HG02938 (cell line): ENCODE measurements at regions not wholly inside any gene's neighbourhood (a gene's known extent, or its start where the extent isn't known, plus 50 kb on each side); places are given as distances from the start of the nearest gene placed in this dataset.
"Not testable (repeated sequence)": the region's sequence is repeated elsewhere in the genome, so short reads cannot be mapped to it uniquely, and the experiment has no call there.

Experiments used
- ATAC-seq: cut with Tn5 transposase; IDR thresholded peaks from one replicate; pipeline ENCODE4 v1.9.1; 2021; ENCODE audit warnings: mild to moderate bottlenecking, moderate library complexity; ENCODE audit not compliant: unreplicated experiment

GRCh38 chrY:7682386-7682785 is 770.8 kb upstream of the AMELY start:
- no peak for ATAC-seq

- no peak for ATAC-seq
Measured at GRCh38 chrY:7681426-7681825, 769.9 kb upstream of the AMELY start.

DNA sequence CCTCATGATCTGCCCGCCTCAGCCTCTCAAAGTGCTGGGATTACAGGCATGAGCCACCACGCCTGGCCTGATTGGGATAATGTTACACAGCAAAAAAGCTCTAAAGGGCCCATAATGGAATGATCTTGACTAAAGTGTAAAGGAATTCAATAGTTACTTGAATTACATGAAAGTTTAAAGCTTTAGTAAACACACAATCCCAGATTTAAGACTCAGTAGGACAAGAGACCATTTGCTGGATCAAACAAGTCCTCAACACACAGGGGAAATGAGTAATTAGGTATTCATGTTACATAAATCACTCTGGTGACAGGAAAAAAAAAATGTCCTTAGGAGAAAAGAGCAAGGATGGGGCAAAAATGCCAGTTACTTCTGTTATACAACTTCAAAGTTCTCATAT is 762.9 kb upstream of the AMELY start:
- no peak for ATAC-seq

- no peak for ATAC-seq
Measured at GRCh38 chrY:7672796-7673195, 761.2 kb upstream of the AMELY start.

DNA sequence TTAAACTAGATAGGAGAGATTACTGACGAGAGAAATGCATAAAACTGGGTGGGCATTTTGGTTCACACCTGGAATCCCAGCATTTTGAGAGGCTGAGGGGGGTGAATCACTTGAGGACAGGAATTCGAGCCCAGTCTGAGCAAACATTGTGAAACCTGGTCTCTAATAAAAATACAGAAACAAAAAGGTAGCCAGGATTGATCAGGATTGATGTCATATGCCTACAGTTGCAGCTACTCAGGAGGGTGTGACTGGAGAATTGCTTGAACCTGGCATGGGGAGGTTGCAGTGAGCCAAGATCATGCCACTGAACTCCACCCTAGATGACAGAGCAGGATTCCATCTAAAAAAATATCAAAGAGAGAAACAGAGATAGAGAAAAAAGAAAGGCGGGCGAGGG is 751.7 kb upstream of the AMELY start:
- ATAC-seq = no peak

DNA sequence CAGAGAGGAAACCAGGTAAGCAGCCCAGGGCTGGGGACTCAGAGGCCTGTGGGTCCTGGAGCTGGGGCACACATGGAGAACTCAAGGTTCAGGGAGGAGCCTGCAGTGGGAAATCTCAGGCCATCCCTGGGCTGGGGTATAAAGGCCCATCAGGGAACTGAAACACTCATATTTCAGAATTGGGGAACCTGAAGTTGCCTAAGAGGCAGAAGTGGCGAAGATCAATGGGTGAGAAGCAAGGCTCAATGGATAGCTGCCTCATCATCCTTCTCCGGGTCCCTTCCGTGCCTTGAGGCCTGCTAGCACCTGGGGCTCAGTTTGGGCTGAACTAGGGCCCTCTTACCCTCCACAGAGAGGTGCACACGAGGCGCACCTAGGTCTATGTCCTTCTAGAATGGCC is 747.5 kb upstream of the AMELY start:
- no peak for ATAC-seq

- ATAC-seq = no peak
Measured at GRCh38 chrY:7656596-7656995, 745.0 kb upstream of the AMELY start.

GRCh38 chrY:7654985-7655384 is 743.4 kb upstream of the AMELY start:
- peak; percentile 62 for ATAC-seq

DNA sequence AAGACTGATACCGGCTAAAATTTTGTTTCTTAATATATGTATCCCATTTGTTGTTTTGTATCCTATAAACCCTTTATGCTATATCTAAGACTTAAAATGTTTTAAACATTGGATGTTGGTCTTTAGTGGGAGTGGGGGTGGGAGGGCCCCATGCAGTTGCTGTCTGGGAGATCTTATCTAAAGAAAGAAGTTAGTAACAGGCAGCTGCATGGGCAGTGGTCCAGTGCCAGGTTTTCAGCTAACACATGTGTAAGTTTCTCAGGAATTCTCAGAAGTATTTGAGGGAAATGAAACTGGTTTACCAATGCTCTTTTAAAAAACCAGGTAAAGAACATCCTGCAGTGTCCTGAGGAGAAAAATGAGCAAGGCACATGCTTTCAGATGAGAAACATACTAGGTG is 738.3 kb upstream of the AMELY start:
- not testable (repeated sequence) for ATAC-seq
